ENCODE measurements at regions not wholly inside any gene's neighbourhood (a gene's known extent, or its start where the extent isn't known, plus 50 kb on each side); places are given as distances from the start of the nearest gene placed in this dataset.

- TF ChIP-seq ARNT (IDR thresholded peaks at IDR 0.05) = no peak
- TF ChIP-seq ZNF384 (IDR thresholded peaks at IDR 0.05) = no peak
- TF ChIP-seq PKNOX1 (IDR thresholded peaks at IDR 0.05) = no peak
- no peak for TF ChIP-seq LEF1 (IDR thresholded peaks at IDR 0.05; ENCODE audit: borderline replicate concordance)
- TF ChIP-seq FOXM1 (IDR thresholded peaks at IDR 0.05; ENCODE audit: borderline replicate concordance) = no peak
- TF ChIP-seq SP1 (IDR thresholded peaks at IDR 0.05) = no peak
- TF ChIP-seq BHLHE40 (IDR thresholded peaks at IDR 0.05; ENCODE audit: borderline replicate concordance) = no peak
- TF ChIP-seq FOXK2 (IDR thresholded peaks at IDR 0.05) = no peak
Observed at GRCh38 chr9:87340391-87340790, 157.3 kb upstream of the DAPK1 start.
